ENCODE measurements at regions not wholly inside any gene's neighbourhood (a gene's known extent, or its start where the extent isn't known, plus 50 kb on each side); places are given as distances from the start of the nearest gene placed in this dataset.

DNA sequence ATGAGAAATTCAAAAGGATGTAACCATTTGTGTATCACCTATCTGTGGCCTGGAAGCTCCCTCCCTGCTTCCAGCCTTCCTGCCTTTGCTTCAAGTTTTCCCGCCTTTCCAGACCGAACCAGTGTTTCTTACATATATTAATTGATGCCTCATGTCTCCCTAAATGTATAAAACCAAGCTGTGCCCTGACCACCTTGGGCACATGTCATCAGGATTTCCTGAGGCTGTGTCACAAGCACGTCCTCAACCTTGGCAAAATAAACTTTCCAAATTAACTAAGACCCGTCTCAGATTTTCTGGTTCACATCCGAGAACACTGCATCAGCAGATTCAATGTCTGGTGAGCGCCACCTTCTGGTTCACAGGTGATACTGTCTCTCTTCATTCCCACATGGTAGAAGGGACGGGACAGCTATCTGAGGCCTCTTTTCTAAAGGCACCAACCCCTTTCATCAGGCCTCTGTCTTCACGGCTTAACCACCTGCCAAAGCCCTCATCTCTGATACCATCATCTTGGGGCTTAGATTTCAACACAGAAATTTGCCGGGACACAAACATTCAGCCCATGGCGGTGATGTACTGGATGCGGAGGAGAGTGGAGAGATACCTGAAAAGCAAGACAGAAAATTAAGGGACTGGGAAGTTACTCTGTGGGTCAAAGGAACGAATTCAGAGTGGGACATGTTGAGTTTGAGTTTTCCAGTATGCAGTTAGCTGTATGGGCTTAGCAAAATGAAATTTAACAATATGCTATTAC is 58.7 kb upstream of the PABPC3 start:
- Histone ChIP-seq H3K9me3 (no peaks in the 10 kb centered on the region), H3K4me1 (no peaks in the 10 kb centered on the region), H3K36me3 (no peaks in the 10 kb centered on the region), H3K27me3 (no peaks in the 10 kb centered on the region), H3K27ac (no peak overlapping the region), H3K4me3 (no peak overlapping the region)
- no peak for DNase-seq (ENCODE audit: low spot score in 2 of 2)
- intact Hi-C loops (cut with DNase I) = loop anchor here (2.0 kb wide), 2 partner anchors 32 to 42 kb away; no protein-coding TSS in a partner anchor
- TF ChIP-seq, protein P1, sequence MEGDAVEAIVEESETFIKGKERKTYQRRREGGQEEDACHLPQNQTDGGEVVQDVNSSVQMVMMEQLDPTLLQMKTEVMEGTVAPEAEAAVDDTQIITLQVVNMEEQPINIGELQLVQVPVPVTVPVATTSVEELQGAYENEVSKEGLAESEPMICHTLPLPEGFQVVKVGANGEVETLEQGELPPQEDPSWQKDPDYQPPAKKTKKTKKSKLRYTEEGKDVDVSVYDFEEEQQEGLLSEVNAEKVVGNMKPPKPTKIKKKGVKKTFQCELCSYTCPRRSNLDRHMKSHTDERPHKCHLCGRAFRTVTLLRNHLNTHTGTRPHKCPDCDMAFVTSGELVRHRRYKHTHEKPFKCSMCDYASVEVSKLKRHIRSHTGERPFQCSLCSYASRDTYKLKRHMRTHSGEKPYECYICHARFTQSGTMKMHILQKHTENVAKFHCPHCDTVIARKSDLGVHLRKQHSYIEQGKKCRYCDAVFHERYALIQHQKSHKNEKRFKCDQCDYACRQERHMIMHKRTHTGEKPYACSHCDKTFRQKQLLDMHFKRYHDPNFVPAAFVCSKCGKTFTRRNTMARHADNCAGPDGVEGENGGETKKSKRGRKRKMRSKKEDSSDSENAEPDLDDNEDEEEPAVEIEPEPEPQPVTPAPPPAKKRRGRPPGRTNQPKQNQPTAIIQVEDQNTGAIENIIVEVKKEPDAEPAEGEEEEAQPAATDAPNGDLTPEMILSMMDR (IDR thresholded peaks at IDR 0.05) = peak in 2 of 3 experiments; percentile 62 to 72

DNA sequence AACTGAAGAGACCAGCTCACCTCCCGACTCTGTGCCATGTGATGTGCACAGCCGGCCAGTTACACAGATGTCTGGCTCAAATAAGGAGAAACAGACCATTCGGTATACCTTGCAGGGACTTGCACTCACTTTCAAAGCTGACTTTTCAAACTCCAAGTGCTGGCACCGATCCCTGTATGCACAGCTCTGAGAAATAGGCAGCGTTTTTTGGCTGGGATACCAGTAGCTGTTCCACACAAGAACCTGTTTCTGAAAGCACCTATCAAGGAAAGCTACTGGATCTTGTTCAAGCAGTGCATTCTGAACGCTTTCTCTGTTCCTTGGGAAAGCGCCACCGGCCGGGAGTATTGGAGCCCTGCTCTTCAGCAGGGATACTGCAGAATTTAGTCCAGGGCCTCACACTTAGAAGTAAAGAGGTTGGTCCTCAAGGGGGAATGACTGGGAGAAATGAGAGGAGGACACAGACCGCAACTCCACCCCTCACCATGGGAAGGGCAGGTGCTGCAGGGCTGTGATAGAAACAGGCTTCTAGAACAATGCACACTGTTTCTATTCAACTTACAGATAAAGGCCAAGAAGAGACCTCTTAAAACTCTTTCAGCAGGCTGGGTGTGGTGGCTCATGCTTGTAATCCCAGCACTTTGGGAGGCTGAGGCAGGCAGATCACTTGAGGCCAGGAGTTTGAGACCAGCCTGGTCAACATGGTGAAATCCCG is 53.6 kb upstream of the PABPC3 start:
- no peaks in the 10 kb centered on the region for H3K4me1 ChIP-seq
- H3K36me3 ChIP-seq = no peaks in the 10 kb centered on the region
- intact Hi-C loops (cut with DNase I) = no loop called here
- H3K27me3 ChIP-seq = no peaks in the 10 kb centered on the region
- no peak overlapping the region for H3K27ac ChIP-seq
- TF ChIP-seq, protein P1 (IDR thresholded peaks at IDR 0.05) = no peak
- no peak for DNase-seq (ENCODE audit: low spot score in 2 of 2)
- no peak overlapping the region for H3K4me3 ChIP-seq
- no peaks in the 10 kb centered on the region for H3K9me3 ChIP-seq

DNA sequence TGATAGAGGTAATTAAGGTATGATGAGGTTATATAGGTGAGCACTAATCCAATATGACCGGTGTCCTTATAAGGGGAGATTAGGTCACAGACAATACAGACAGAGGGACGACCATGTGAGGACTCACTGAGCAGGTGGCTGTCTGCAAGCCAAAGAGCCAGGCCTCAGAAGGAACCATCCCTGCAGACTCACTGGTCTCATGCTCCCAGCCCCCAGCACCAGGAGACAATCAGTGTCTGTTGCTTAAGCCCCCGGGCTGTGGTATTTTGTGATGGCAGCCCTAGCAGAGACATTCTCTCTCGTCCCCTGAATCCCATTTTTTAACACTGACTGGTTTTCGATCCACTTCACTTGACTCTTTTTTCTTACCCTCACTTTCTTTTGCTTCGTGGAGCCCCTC is 51.9 kb upstream of the PABPC3 start:
- Histone ChIP-seq H3K36me3 (no peaks in the 10 kb centered on the region), H3K4me3 (no peak overlapping the region), H3K27ac (no peak overlapping the region), H3K9me3 (no peaks in the 10 kb centered on the region), H3K27me3 (no peaks in the 10 kb centered on the region), H3K4me1 (no peaks in the 10 kb centered on the region)
- no peak for DNase-seq (ENCODE audit: low spot score in 2 of 2)
- intact Hi-C loops (cut with DNase I) = no loop called here
- TF ChIP-seq, protein P1 (IDR thresholded peaks at IDR 0.05) = no peak
